HCT116 (cell line): ENCODE measurements at regions not wholly inside any gene's neighbourhood (a gene's known extent, or its start where the extent isn't known, plus 50 kb on each side); places are given as distances from the start of the nearest gene placed in this dataset.

Experiments
- ATF3 ChIP-seq: IDR thresholded peaks from 2 replicates; pipeline ENCODE4 v1.6.1; 2012
- CTCF ChIP-seq, 3 experiments: fragments of 200-600 bp in 1 of 3; sonication (generic) in 1 of 3; IDR thresholded peaks in 2 of 3; conservative IDR thresholded peaks in 1 of 3; 2 replicates each; pipeline ENCODE4 v1.5.1; 2012 to 2017; ENCODE audit warnings: low read depth in 2 of 3, low read length in 2 of 3, antibody characterized with exemption in 1 of 3, borderline replicate concordance in 1 of 3, control low read depth in 1 of 3, mild to moderate bottlenecking in 1 of 3, mixed read lengths in 1 of 3, mixed run types in 1 of 3, moderate library complexity in 1 of 3; ENCODE audit not compliant: insufficient read depth in 1 of 3
- ELF1 ChIP-seq: IDR thresholded peaks from 2 replicates; pipeline ENCODE4 v1.6.1; 2012; ENCODE audit warnings: low read depth, borderline replicate concordance
- EZH2 ChIP-seq: fragments of 200-600 bp; sonication (generic); IDR thresholded peaks from 2 replicates; pipeline ENCODE4 v1.6.1; 2017; ENCODE audit warnings: antibody characterized with exemption, mixed run types
- EZH2phosphoT487 ChIP-seq: fragments of 200-600 bp; IDR thresholded peaks from 2 replicates; pipeline ENCODE4 v1.6.1; 2018; ENCODE audit warnings: antibody characterized with exemption, borderline replicate concordance
- JUND ChIP-seq: IDR thresholded peaks from 2 replicates; pipeline ENCODE4 v1.6.1; 2012
- MAX ChIP-seq: IDR thresholded peaks from 2 replicates; pipeline ENCODE4 v1.6.1; 2012
- POLR2A ChIP-seq: IDR thresholded peaks from 2 replicates; pipeline ENCODE4 v1.7.0; 2011; ENCODE audit warnings: borderline replicate concordance; ENCODE audit not compliant: insufficient read depth, insufficient read length; ENCODE audit errors: extremely low read depth
- POLR2AphosphoS5 ChIP-seq: IDR thresholded peaks from 2 replicates; pipeline ENCODE4 v1.6.1; 2011; ENCODE audit warnings: mild to moderate bottlenecking, low read depth, low read length, moderate library complexity
- SIN3A ChIP-seq: IDR thresholded peaks from 2 replicates; pipeline ENCODE4 v1.6.1; 2012; ENCODE audit warnings: low read depth
- SP1 ChIP-seq: IDR thresholded peaks from 2 replicates; pipeline ENCODE4 v1.6.1; 2012; ENCODE audit warnings: low read depth
- YY1 ChIP-seq: IDR thresholded peaks from 2 replicates; pipeline ENCODE4 v1.6.1; 2011; ENCODE audit warnings: low read length, low read depth, moderate library complexity, mild to moderate bottlenecking; ENCODE audit not compliant: insufficient replicate concordance; ENCODE audit errors: extremely low read depth
- ZBTB33 ChIP-seq: IDR thresholded peaks from 2 replicates; pipeline ENCODE4 v1.6.1; 2011; ENCODE audit warnings: mild to moderate bottlenecking, low read length, moderate library complexity; ENCODE audit not compliant: insufficient replicate concordance; ENCODE audit errors: extremely low read depth
- ZNF274 ChIP-seq: fragments of 200-500 bp; sonication (Bioruptor generic); IDR thresholded peaks from 2 replicates; pipeline ENCODE4 v1.6.1; 2014; ENCODE audit warnings: mild to moderate bottlenecking, low read depth, low read length, inconsistent platforms

GRCh38 chr4:123496421-123496820, 99.8 kb downstream of the SPRY1 start:
- TF ChIP-seq CTCF (IDR thresholded peaks at IDR 0.05 in 2 of 3, conservative IDR thresholded peaks at IDR 0.05 in 1 of 3; ENCODE audit: borderline replicate concordance in 1 of 3, insufficient read depth in 1 of 3, low read depth in 2 of 3, low read length in 2 of 3) (no peak), SIN3A (no peak), ATF3 (no peak), EZH2phosphoT487 (no peak), POLR2AphosphoS5 (no peak), YY1 (no peak), JUND (no peak), POLR2A (no peak), MAX (no peak), ELF1 (no peak), ZNF274 (no peak), EZH2 (no peak), ZBTB33 (no peak), SP1 (no peak)
